ENCODE measurements at regions not wholly inside any gene's neighbourhood (a gene's known extent, or its start where the extent isn't known, plus 50 kb on each side); places are given as distances from the start of the nearest gene placed in this dataset.

DNA sequence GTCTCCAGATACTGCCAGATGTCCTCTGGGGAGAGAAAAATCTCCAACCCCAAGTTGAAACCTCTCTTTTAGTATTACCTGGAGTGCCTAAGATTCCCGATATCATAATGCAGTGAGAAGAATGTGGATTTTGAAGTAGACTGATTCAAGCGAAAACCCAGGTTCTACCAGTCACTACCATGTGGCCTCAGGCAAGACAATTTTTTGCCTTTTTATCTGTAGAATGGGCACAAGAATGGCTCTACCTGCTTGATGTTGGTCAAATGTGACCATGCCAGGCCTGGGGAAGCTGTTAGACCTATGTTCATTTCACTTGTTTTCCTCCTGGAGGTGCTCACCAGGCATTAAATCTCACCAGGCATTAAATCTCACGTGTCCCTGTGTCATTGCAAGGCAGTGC lies 131.3 kb downstream of the DDX1 start (continued):
- TF ChIP-seq EP300 (IDR thresholded peaks at IDR 0.05; ENCODE audit: borderline replicate concordance in 1 of 2, low read depth in 2 of 2, low read length in 2 of 2) (no peak), SP1 (IDR thresholded peaks at IDR 0.05; ENCODE audit: low read depth, low read length) (no peak), POLR2A (IDR thresholded peaks at IDR 0.05; ENCODE audit: control extremely low read depth in 1 of 2, low read depth in 2 of 2, low read length in 2 of 2) (no peak), SIRT6 (IDR thresholded peaks at IDR 0.05; ENCODE audit: low read length) (no peak), KDM1A (IDR thresholded peaks at IDR 0.05; ENCODE audit: borderline replicate concordance, low read length) (no peak), CHD7 (IDR thresholded peaks at IDR 0.05; ENCODE audit: insufficient replicate concordance, low read length) (no peak)
